Tibial nerve (tissue), 3 donors: ENCODE measurements at regions not wholly inside any gene's neighbourhood (a gene's known extent, or its start where the extent isn't known, plus 50 kb on each side); places are given as distances from the start of the nearest gene placed in this dataset.

Experiments
- POLR2A ChIP-seq, 2 donors: fragments of 450-650 bp; IDR thresholded peaks; one replicate each; pipeline ENCODE4 v1.6.1; 2017; ENCODE audit warnings: antibody characterized with exemption in 2 of 2, mild to moderate bottlenecking in 2 of 2, moderate library complexity in 2 of 2
- TF ChIP-seq, protein P1 (sequence below), 5 experiments: fragments of 200-600 bp in 3 of 5; fragments of 450-650 bp in 2 of 5; sonication (generic) in 3 of 5; IDR thresholded peaks; one replicate each; pipeline ENCODE4 v1.5.1; 2016 to 2019; ENCODE audit warnings: antibody characterized with exemption in 5 of 5, mild to moderate bottlenecking in 3 of 5, moderate library complexity in 2 of 5

- TF ChIP-seq, protein P1, sequence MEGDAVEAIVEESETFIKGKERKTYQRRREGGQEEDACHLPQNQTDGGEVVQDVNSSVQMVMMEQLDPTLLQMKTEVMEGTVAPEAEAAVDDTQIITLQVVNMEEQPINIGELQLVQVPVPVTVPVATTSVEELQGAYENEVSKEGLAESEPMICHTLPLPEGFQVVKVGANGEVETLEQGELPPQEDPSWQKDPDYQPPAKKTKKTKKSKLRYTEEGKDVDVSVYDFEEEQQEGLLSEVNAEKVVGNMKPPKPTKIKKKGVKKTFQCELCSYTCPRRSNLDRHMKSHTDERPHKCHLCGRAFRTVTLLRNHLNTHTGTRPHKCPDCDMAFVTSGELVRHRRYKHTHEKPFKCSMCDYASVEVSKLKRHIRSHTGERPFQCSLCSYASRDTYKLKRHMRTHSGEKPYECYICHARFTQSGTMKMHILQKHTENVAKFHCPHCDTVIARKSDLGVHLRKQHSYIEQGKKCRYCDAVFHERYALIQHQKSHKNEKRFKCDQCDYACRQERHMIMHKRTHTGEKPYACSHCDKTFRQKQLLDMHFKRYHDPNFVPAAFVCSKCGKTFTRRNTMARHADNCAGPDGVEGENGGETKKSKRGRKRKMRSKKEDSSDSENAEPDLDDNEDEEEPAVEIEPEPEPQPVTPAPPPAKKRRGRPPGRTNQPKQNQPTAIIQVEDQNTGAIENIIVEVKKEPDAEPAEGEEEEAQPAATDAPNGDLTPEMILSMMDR (IDR thresholded peaks at IDR 0.05): no peak
- TF ChIP-seq POLR2A (IDR thresholded peaks at IDR 0.05): no peak
Measured at GRCh38 chr14:45787167-45787566, 534.2 kb upstream of the MIS18BP1 start.
